Endothelial cell of umbilical vein (primary cell): ENCODE measurements at regions not wholly inside any gene's neighbourhood (a gene's known extent, or its start where the extent isn't known, plus 50 kb on each side); places are given as distances from the start of the nearest gene placed in this dataset.

ENCODE experiments used
- BruUV-seq: library from RNA; stranded (reverse); fragments of 400-500 nt; replicated peaks from 2 replicates; lab custom pipeline; 2021; lab: Mats Ljungman, UMichigan
- CTCF ChIA-PET: fragments of 300-600, 350-600 bp; sonication (Branson Sonifier 250); formaldehyde crosslinking; loops from one replicate; lab custom pipeline; 2021; ENCODE audit warnings: antibody characterized with exemption, inconsistent platforms; lab: Charles Lee
- POLR2A ChIA-PET: fragments of 300-600, 350-600 bp; sonication (Branson Sonifier 250); formaldehyde crosslinking; loops from one replicate; lab custom pipeline; 2021; ENCODE audit warnings: antibody characterized with exemption, inconsistent platforms; lab: Charles Lee
- DNase-seq: peaks from one replicate; pipeline ENCODE4 v3.0.0-alpha.2; 2011; ENCODE audit warnings: low read depth, low spot score
- FAIRE-seq: peaks from 2 replicates; lab custom pipeline; 2011; peaks lifted over from hg19 to GRCh38; lab: Jason Lieb, UNC
- H2AFZ ChIP-seq: 2 replicates; pipeline ENCODE4 v1.6.0; 2012; ENCODE audit warnings: low read depth, low read length, control low read depth, inconsistent platforms
- H3K27ac ChIP-seq: 2 replicates; pipeline ENCODE4 v1.5.1; 2011; ENCODE audit warnings: low read depth, mild to moderate bottlenecking, control low read depth, low read length, moderate library complexity; ENCODE audit not compliant: insufficient read depth
- H3K27me3 ChIP-seq, 2 experiments: 2 replicates each; pipeline versions ENCODE4 v1.6.0 to v1.6.1; 2011; ENCODE audit warnings: low read length in 2 of 2, mixed read lengths in 1 of 2; ENCODE audit not compliant: control insufficient read depth in 2 of 2, insufficient read depth in 2 of 2
- H3K36me3 ChIP-seq, 2 experiments: 2 replicates in 1 of 2; 3 replicates in 1 of 2; pipeline ENCODE4 v1.5.1; 2011; ENCODE audit warnings: low read length in 2 of 2, mild to moderate bottlenecking in 1 of 2, moderate library complexity in 1 of 2; ENCODE audit not compliant: control insufficient read depth in 2 of 2, insufficient read depth in 2 of 2; ENCODE audit errors: extremely low read depth in 1 of 2
- H3K4me1 ChIP-seq: 3 replicates; pipeline ENCODE4 v1.5.1; 2011; ENCODE audit warnings: mild to moderate bottlenecking, low read length; ENCODE audit not compliant: control insufficient read depth, insufficient read depth; ENCODE audit errors: extremely low read depth
- H3K4me2 ChIP-seq: 2 replicates; pipeline ENCODE4 v1.6.1; 2011; ENCODE audit warnings: low read length, control low read depth, mixed read lengths; ENCODE audit not compliant: insufficient read depth
- H3K4me3 ChIP-seq, 3 experiments: fragments of 200-600 bp in 1 of 3; sonication (generic), shearing (Covaris generic) in 1 of 3; replicated peaks in 1 of 3; 2 replicates each; pipeline ENCODE4 v1.5.1; 2011 to 2016; ENCODE audit warnings: control low read depth in 3 of 3, low read length in 3 of 3, mild to moderate bottlenecking in 2 of 3, inconsistent platforms in 1 of 3, low read depth in 1 of 3, moderate library complexity in 1 of 3; ENCODE audit not compliant: insufficient read depth in 1 of 3
- H3K79me2 ChIP-seq: 2 replicates; pipeline ENCODE4 v1.6.0; 2012; ENCODE audit warnings: low read length, inconsistent platforms; ENCODE audit not compliant: control insufficient read depth, insufficient read depth
- H3K9ac ChIP-seq: replicated peaks from 2 replicates; pipeline ENCODE3; 2011; ENCODE audit warnings: low read length, control low read depth; ENCODE audit not compliant: insufficient read depth; ENCODE audit errors: extremely low read depth
- H3K9me1 ChIP-seq: replicated peaks from 3 replicates; pipeline ENCODE4 v1.6.0; 2011; ENCODE audit warnings: mild to moderate bottlenecking, low read length; ENCODE audit not compliant: control insufficient read depth, insufficient read depth; ENCODE audit errors: extremely low read depth
- H3K9me3 ChIP-seq: replicated peaks from 2 replicates; pipeline ENCODE4 v1.5.1; 2012; ENCODE audit warnings: low read length, inconsistent platforms; ENCODE audit not compliant: control insufficient read depth, insufficient read depth
- H4K20me1 ChIP-seq: replicated peaks from 2 replicates; pipeline ENCODE3; 2011; ENCODE audit warnings: mild to moderate bottlenecking, low read length; ENCODE audit not compliant: control insufficient read depth, insufficient read depth; ENCODE audit errors: extremely low read depth
- EZH2 ChIP-seq: IDR thresholded peaks from 2 replicates; pipeline ENCODE4 v1.6.1; 2012; ENCODE audit warnings: borderline replicate concordance, low read depth, mild to moderate bottlenecking, moderate library complexity, low read length, inconsistent platforms; ENCODE audit not compliant: severe bottlenecking
- FOS ChIP-seq: IDR thresholded peaks from 2 replicates; pipeline ENCODE4 v1.6.1; 2011; ENCODE audit warnings: mild to moderate bottlenecking, low read length, moderate library complexity, borderline replicate concordance; ENCODE audit not compliant: insufficient read depth
- GATA2 ChIP-seq: IDR thresholded peaks from 2 replicates; pipeline ENCODE4 v1.7.0; 2011; ENCODE audit warnings: low read depth, mild to moderate bottlenecking, moderate library complexity, mixed read lengths, low read length; ENCODE audit not compliant: insufficient read length, insufficient read depth
- JUN ChIP-seq: IDR thresholded peaks from 2 replicates; pipeline ENCODE4 v1.6.1; 2011; ENCODE audit warnings: borderline replicate concordance, low read depth; ENCODE audit not compliant: insufficient read length, insufficient read depth
- MYC ChIP-seq: IDR thresholded peaks from one replicate; pipeline ENCODE4 v1.6.1; 2011; ENCODE audit warnings: mild to moderate bottlenecking, low read depth, low read length
- POLR2A ChIP-seq: IDR thresholded peaks from 2 replicates; pipeline ENCODE4 v1.6.1; 2012; ENCODE audit warnings: low read depth, mild to moderate bottlenecking, control low read depth, low read length
- POLR2AphosphoS5 ChIP-seq: IDR thresholded peaks from 2 replicates; pipeline ENCODE4 v1.6.1; 2012; ENCODE audit warnings: low read depth, mild to moderate bottlenecking, control low read depth, low read length, moderate library complexity; ENCODE audit not compliant: insufficient read depth
- dilution Hi-C: fragments of 300-500 bp; cut with MboI; formaldehyde crosslinking; loops from one replicate; pipeline ENCODE4 v1.15.0; 2019; ENCODE audit warnings: low sequenced_read_pairs; ENCODE audit not compliant: extremely low pct_ligation_motif_present
- intact Hi-C: fragments of 100-400 bp; cut with micrococcal nuclease; formaldehyde crosslinking; loops from one replicate; pipeline ENCODE4 v1.10.0; 2022
- TF ChIP-seq, protein P1 (sequence below): IDR thresholded peaks from 2 replicates; pipeline ENCODE4 v1.6.1; 2011; ENCODE audit not compliant: insufficient read depth, insufficient read length
- TF ChIP-seq, protein P2 (sequence below), 2 donors: IDR thresholded peaks; 1 replicate in 1 of 2; 2 replicates in 1 of 2; pipeline ENCODE4 v1.5.1; 2011; ENCODE audit warnings: low read length in 2 of 2, mild to moderate bottlenecking in 2 of 2, moderate library complexity in 2 of 2, control low read depth in 1 of 2, inconsistent platforms in 1 of 2, low read depth in 1 of 2; ENCODE audit not compliant: insufficient read depth in 1 of 2; ENCODE audit errors: extremely low read depth in 1 of 2

DNA sequence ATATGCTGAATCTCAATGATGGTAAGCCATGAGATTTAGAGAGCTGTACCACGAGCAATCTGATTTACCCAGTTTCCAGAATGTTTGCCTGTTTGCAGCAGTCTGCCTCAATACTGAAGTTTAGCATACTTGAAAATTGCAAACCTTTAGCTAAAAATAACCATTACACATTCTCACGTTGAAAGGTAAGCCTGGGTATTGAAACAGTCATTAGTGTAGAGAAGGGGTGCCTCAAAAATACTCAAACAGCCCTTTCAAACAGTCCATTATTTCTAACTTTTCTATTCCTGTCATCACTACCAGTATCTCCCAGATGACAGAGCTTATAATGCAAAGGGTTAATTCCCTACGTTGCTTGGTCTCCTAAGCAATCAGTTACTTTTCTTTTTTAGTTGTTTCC, 111.8 kb upstream of the MBNL1 start:
- no peak overlapping the region for H2AFZ ChIP-seq
- H3K9ac ChIP-seq, result no peak overlapping the region
- no peaks in the 10 kb centered on the region for H3K4me1 ChIP-seq
- dilution Hi-C loops (no loop called here), intact Hi-C loops (no loop called here)
- H3K4me2 ChIP-seq, result no peak overlapping the region
- no peak overlapping the region for H3K4me3 ChIP-seq
- TF ChIP-seq GATA2 (no peak), FOS (no peak), POLR2AphosphoS5 (no peak), MYC (no peak), JUN (no peak), POLR2A (no peak), EZH2 (no peak)
- TF ChIP-seq, protein P1, sequence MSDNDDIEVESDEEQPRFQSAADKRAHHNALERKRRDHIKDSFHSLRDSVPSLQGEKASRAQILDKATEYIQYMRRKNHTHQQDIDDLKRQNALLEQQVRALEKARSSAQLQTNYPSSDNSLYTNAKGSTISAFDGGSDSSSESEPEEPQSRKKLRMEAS, result no peak
- TF ChIP-seq, protein P2, sequence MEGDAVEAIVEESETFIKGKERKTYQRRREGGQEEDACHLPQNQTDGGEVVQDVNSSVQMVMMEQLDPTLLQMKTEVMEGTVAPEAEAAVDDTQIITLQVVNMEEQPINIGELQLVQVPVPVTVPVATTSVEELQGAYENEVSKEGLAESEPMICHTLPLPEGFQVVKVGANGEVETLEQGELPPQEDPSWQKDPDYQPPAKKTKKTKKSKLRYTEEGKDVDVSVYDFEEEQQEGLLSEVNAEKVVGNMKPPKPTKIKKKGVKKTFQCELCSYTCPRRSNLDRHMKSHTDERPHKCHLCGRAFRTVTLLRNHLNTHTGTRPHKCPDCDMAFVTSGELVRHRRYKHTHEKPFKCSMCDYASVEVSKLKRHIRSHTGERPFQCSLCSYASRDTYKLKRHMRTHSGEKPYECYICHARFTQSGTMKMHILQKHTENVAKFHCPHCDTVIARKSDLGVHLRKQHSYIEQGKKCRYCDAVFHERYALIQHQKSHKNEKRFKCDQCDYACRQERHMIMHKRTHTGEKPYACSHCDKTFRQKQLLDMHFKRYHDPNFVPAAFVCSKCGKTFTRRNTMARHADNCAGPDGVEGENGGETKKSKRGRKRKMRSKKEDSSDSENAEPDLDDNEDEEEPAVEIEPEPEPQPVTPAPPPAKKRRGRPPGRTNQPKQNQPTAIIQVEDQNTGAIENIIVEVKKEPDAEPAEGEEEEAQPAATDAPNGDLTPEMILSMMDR (IDR thresholded peaks at IDR 0.05; ENCODE audit: extremely low read depth in 1 of 2, insufficient read depth in 1 of 2, low read depth in 1 of 2, low read length in 2 of 2), result no peak
- no peaks in the 10 kb centered on the region for H3K9me3 ChIP-seq
- ChIA-PET CTCF (no interaction called here), POLR2A (no interaction called here)
- H4K20me1 ChIP-seq, result no peaks in the 10 kb centered on the region
- no TSS peak for BruUV-seq
- H3K36me3 ChIP-seq, result no peaks in the 10 kb centered on the region
- DNase-seq, result no peak
- H3K9me1 ChIP-seq, result no peaks in the 10 kb centered on the region
- H3K27me3 ChIP-seq, result no peaks in the 10 kb centered on the region
- no peak overlapping the region for H3K27ac ChIP-seq
- H3K79me2 ChIP-seq, result no peaks in the 10 kb centered on the region
- no peak for FAIRE-seq
